Gastroesophageal sphincter (tissue), 4 donors: ENCODE measurements at regions not wholly inside any gene's neighbourhood (a gene's known extent, or its start where the extent isn't known, plus 50 kb on each side); places are given as distances from the start of the nearest gene placed in this dataset.

Experiments
- ATAC-seq: fragments of 150-250 bp; one replicate; pipeline ENCODE4 v1.9.1; 2016; ENCODE audit warnings: mild to moderate bottlenecking, moderate library complexity
- H3K27ac ChIP-seq, 4 donors: fragments of 200-600 bp; sonication (generic) in 3 of 4; 1 replicate in 3 of 4; 2 replicates in 1 of 4; pipeline ENCODE4 v1.5.1; 2016 to 2019
- H3K27me3 ChIP-seq: fragments of 200-600 bp; sonication (generic); one replicate; pipeline ENCODE4 v1.5.1; 2019
- H3K36me3 ChIP-seq, 2 donors: fragments of 200-600 bp; sonication (generic); one replicate each; pipeline ENCODE4 v1.5.1; 2019; ENCODE audit warnings: control low read depth in 1 of 2
- H3K4me1 ChIP-seq, 3 donors: fragments of 200-600 bp; sonication (generic); 1 replicate in 2 of 3; 2 replicates in 1 of 3; pipeline ENCODE4 v1.5.1; 2016 to 2019; ENCODE audit warnings: control low read depth in 2 of 3
- H3K4me3 ChIP-seq, 2 donors: fragments of 200-600 bp; sonication (generic); one replicate each; pipeline ENCODE4 v1.5.1; 2019; ENCODE audit warnings: mild to moderate bottlenecking in 1 of 2, moderate library complexity in 1 of 2
- H3K9me3 ChIP-seq, 3 donors: fragments of 200-600 bp; sonication (generic); one replicate each; pipeline ENCODE4 v1.5.1; 2017 to 2019; ENCODE audit warnings: control low read depth in 2 of 3
- CTCF ChIP-seq, 4 experiments: fragments of 200-600 bp in 2 of 4; fragments of 450-650 bp in 2 of 4; sonication (generic) in 1 of 4; IDR thresholded peaks; one replicate each; pipeline ENCODE4 v1.5.1; 2017 to 2019; ENCODE audit warnings: antibody characterized with exemption in 4 of 4, mild to moderate bottlenecking in 2 of 4, moderate library complexity in 2 of 4
- EP300 ChIP-seq: sonication (generic); formaldehyde crosslinking; IDR thresholded peaks from one replicate; pipeline ENCODE4 v1.6.1; 2017; ENCODE audit warnings: antibody characterized with exemption, mild to moderate bottlenecking
- POLR2A ChIP-seq, 2 donors: fragments of 450-650 bp; IDR thresholded peaks; one replicate each; pipeline ENCODE4 v1.6.1; 2017; ENCODE audit warnings: antibody characterized with exemption in 2 of 2, mild to moderate bottlenecking in 2 of 2, moderate library complexity in 1 of 2
- POLR2AphosphoS5 ChIP-seq: sonication (generic); formaldehyde crosslinking; IDR thresholded peaks from one replicate; pipeline ENCODE4 v1.6.1; 2017; ENCODE audit warnings: antibody characterized with exemption
- WGBS, 2 donors: methylation state at CpG; one replicate each; pipeline ENCODE4 v1.1.5; 2018; ENCODE audit warnings: low coverage in 1 of 2; 5-methylcytosine and 5-hydroxymethylcytosine counted together

- H3K27me3 ChIP-seq: no peaks in the 10 kb centered on the region
- 65 to 88% methylated on average over 2 of the region's 2 CpGs for WGBS, 2 donors
- H3K27ac ChIP-seq: no peak overlapping the region
- no peak for ATAC-seq
- H3K9me3 ChIP-seq: no peaks in the 10 kb centered on the region
- TF ChIP-seq CTCF (IDR thresholded peaks at IDR 0.05) (no peak), POLR2AphosphoS5 (no peak), POLR2A (IDR thresholded peaks at IDR 0.05) (no peak), EP300 (no peak)
- no peak overlapping the region for H3K4me3 ChIP-seq
- no peaks in the 10 kb centered on the region for H3K4me1 ChIP-seq
- no peaks in the 10 kb centered on the region for H3K36me3 ChIP-seq
Measured at GRCh38 chr3:107272471-107272870, 104.8 kb upstream of the CCDC54 start.

- H3K27ac ChIP-seq: no peak overlapping the region
- H3K36me3 ChIP-seq: no peaks in the 10 kb centered on the region
- 94 to 100% methylated on average over 2 to 3 of the region's 4 CpGs for WGBS, 2 donors
- H3K27me3 ChIP-seq: no peaks in the 10 kb centered on the region
- no peak for ATAC-seq
- TF ChIP-seq EP300: no peak
- no peak for TF ChIP-seq CTCF (IDR thresholded peaks at IDR 0.05)
- TF ChIP-seq POLR2A (IDR thresholded peaks at IDR 0.05): no peak
- no peak overlapping the region for H3K4me3 ChIP-seq
- no peaks in the 10 kb centered on the region for H3K9me3 ChIP-seq
- H3K4me1 ChIP-seq: no peaks in the 10 kb centered on the region
Measured at GRCh38 chr3:107272885-107273284, 104.4 kb upstream of the CCDC54 start.

- Histone ChIP-seq H3K9me3 (no peaks in the 10 kb centered on the region), H3K27ac (no peak overlapping the region), H3K4me1 (no peaks in the 10 kb centered on the region), H3K4me3 (no peak overlapping the region), H3K27me3 (no peaks in the 10 kb centered on the region), H3K36me3 (no peaks in the 10 kb centered on the region)
- no peak for ATAC-seq
- TF ChIP-seq EP300 (no peak), POLR2AphosphoS5 (no peak), CTCF (IDR thresholded peaks at IDR 0.05) (no peak), POLR2A (IDR thresholded peaks at IDR 0.05) (no peak)
- WGBS, 2 donors: 90 to 100% methylated on average over 2 of the region's 2 CpGs
Measured at GRCh38 chr3:107273771-107274170, 103.5 kb upstream of the CCDC54 start.

- H3K4me1 ChIP-seq: no peaks in the 10 kb centered on the region
- no peak for ATAC-seq
- no peak for TF ChIP-seq POLR2AphosphoS5
- TF ChIP-seq EP300: no peak
- no peak for TF ChIP-seq CTCF (IDR thresholded peaks at IDR 0.05)
- no peak for TF ChIP-seq POLR2A (IDR thresholded peaks at IDR 0.05)
- H3K36me3 ChIP-seq: no peaks in the 10 kb centered on the region
- H3K4me3 ChIP-seq: no peak overlapping the region
- no peak overlapping the region for H3K27ac ChIP-seq
- no peaks in the 10 kb centered on the region for H3K27me3 ChIP-seq
- no peaks in the 10 kb centered on the region for H3K9me3 ChIP-seq
- WGBS, 2 donors: 93 to 96% methylated on average over 2 of the region's 2 CpGs
Measured at GRCh38 chr3:107275511-107275910, 101.7 kb upstream of the CCDC54 start.

- Histone ChIP-seq H3K9me3 (no peaks in the 10 kb centered on the region), H3K36me3 (no peaks in the 10 kb centered on the region), H3K27ac (no peak overlapping the region), H3K27me3 (no peaks in the 10 kb centered on the region), H3K4me3 (no peak overlapping the region), H3K4me1 (no peaks in the 10 kb centered on the region)
- no peak for TF ChIP-seq POLR2AphosphoS5
- TF ChIP-seq POLR2A (IDR thresholded peaks at IDR 0.05): no peak
- no peak for TF ChIP-seq EP300
- TF ChIP-seq CTCF (IDR thresholded peaks at IDR 0.05): no peak
- 70 to 88% methylated on average over 2 to 3 of the region's 3 CpGs for WGBS, 2 donors
- ATAC-seq: no peak
Measured at GRCh38 chr3:107283948-107284347, 93.3 kb upstream of the CCDC54 start.
